GM21447 (cell line): ENCODE measurements at regions not wholly inside any gene's neighbourhood (a gene's known extent, or its start where the extent isn't known, plus 50 kb on each side); places are given as distances from the start of the nearest gene placed in this dataset.
"Not testable (repeated sequence)": the region's sequence is repeated elsewhere in the genome, so short reads cannot be mapped to it uniquely, and the experiment has no call there.

Experiments
- ATAC-seq: cut with Tn5 transposase; IDR thresholded peaks from one replicate; pipeline ENCODE4 v1.9.1; 2021; ENCODE audit not compliant: unreplicated experiment

- ATAC-seq: no peak
Measured at GRCh38 chr5:63127054-63127453, 548.4 kb downstream of the LRRC70 start.

GRCh38 chr5:63125862-63126261 is 547.2 kb downstream of the LRRC70 start:
- ATAC-seq: peak; percentile 79

GRCh38 chr5:63125392-63125791 is 546.8 kb downstream of the LRRC70 start:
- ATAC-seq: no peak

GRCh38 chr5:63124266-63124665 is 545.6 kb downstream of the LRRC70 start:
- ATAC-seq: no peak

- no peak for ATAC-seq
Measured at GRCh38 chr5:63121471-63121870, 542.9 kb downstream of the LRRC70 start.

- no peak for ATAC-seq
Measured at GRCh38 chr5:63118221-63118620, 539.6 kb downstream of the LRRC70 start.

GRCh38 chr5:63111891-63112290 is 533.3 kb downstream of the LRRC70 start:
- ATAC-seq: no peak

- no peak for ATAC-seq
Measured at GRCh38 chr5:63101870-63102269, 523.3 kb downstream of the LRRC70 start.

- no peak for ATAC-seq
Measured at GRCh38 chr5:63097286-63097685, 518.7 kb downstream of the LRRC70 start.

GRCh38 chr5:63094730-63095129 is 516.1 kb downstream of the LRRC70 start:
- no peak for ATAC-seq

GRCh38 chr5:63089147-63089546 is 510.5 kb downstream of the LRRC70 start:
- no peak for ATAC-seq

GRCh38 chr5:63085561-63085960 is 506.9 kb downstream of the LRRC70 start:
- ATAC-seq: no peak

- not testable (repeated sequence) for ATAC-seq
Measured at GRCh38 chr5:63083689-63084088, 505.1 kb downstream of the LRRC70 start.

GRCh38 chr5:63081402-63081801 is 502.8 kb downstream of the LRRC70 start:
- ATAC-seq: no peak

- ATAC-seq: no peak
Measured at GRCh38 chr5:63070001-63070400, 491.4 kb downstream of the LRRC70 start.

GRCh38 chr5:63055421-63055820 is 476.8 kb downstream of the LRRC70 start:
- no peak for ATAC-seq

GRCh38 chr5:63053019-63053638 is 474.5 kb downstream of the LRRC70 start:
- no peak for ATAC-seq

- no peak for ATAC-seq
Measured at GRCh38 chr5:63050916-63051315, 472.3 kb downstream of the LRRC70 start.

GRCh38 chr5:63049935-63050334 is 471.3 kb downstream of the LRRC70 start:
- ATAC-seq: no peak

GRCh38 chr5:63043792-63044191 is 465.2 kb downstream of the LRRC70 start:
- ATAC-seq: no peak

GRCh38 chr5:63032343-63032742 is 453.7 kb downstream of the LRRC70 start:
- ATAC-seq: no peak

- ATAC-seq: no peak
Measured at GRCh38 chr5:63029891-63030290, 451.3 kb downstream of the LRRC70 start.

GRCh38 chr5:63025679-63026078 is 447.1 kb downstream of the LRRC70 start:
- ATAC-seq: peak; percentile 51
